Liver (tissue), 8 donors: ENCODE measurements at regions not wholly inside any gene's neighbourhood (a gene's known extent, or its start where the extent isn't known, plus 50 kb on each side); places are given as distances from the start of the nearest gene placed in this dataset.

Experiments used
- DNase-seq: peaks from one replicate; pipeline ENCODE4 v3.0.0-alpha.2; 2017; ENCODE audit warnings: low spot score
- H3K27ac ChIP-seq, 2 donors: one replicate each; pipeline ENCODE4 v1.7.0; 2013; ENCODE audit warnings: inconsistent platforms in 2 of 2, low read length in 2 of 2, control low read depth in 1 of 2, low read depth in 1 of 2, mild to moderate bottlenecking in 1 of 2
- H3K27me3 ChIP-seq, 4 donors: one replicate each; pipeline versions ENCODE4 v1.6.1 to v1.7.0; 2013; ENCODE audit warnings: low read length in 3 of 4, inconsistent platforms in 1 of 4, mild to moderate bottlenecking in 1 of 4, moderate library complexity in 1 of 4; ENCODE audit not compliant: control insufficient read depth in 4 of 4, insufficient read depth in 4 of 4
- H3K36me3 ChIP-seq, 4 donors: one replicate each; pipeline versions ENCODE4 v1.6.1 to v1.7.0; 2013; ENCODE audit warnings: low read length in 3 of 4, mild to moderate bottlenecking in 3 of 4, low read depth in 1 of 4, moderate library complexity in 1 of 4; ENCODE audit not compliant: control insufficient read depth in 4 of 4, insufficient read depth in 3 of 4
- H3K4me1 ChIP-seq, 4 donors: one replicate each; pipeline versions ENCODE4 v1.6.1 to v1.7.0; 2013; ENCODE audit warnings: low read length in 3 of 4, mild to moderate bottlenecking in 3 of 4, moderate library complexity in 1 of 4; ENCODE audit not compliant: control insufficient read depth in 4 of 4, insufficient read depth in 4 of 4
- H3K4me3 ChIP-seq, 3 donors: one replicate each; pipeline versions ENCODE4 v1.6.1 to v1.7.0; 2013; ENCODE audit warnings: low read length in 3 of 3, control low read depth in 1 of 3, low read depth in 1 of 3, mild to moderate bottlenecking in 1 of 3
- H3K9ac ChIP-seq, 2 donors: one replicate each; pipeline ENCODE4 v1.7.0; 2013; ENCODE audit warnings: low read length in 2 of 2, mild to moderate bottlenecking in 2 of 2, moderate library complexity in 2 of 2, control low read depth in 1 of 2, low read depth in 1 of 2
- H3K9me3 ChIP-seq, 4 donors: one replicate each; pipeline versions ENCODE4 v1.6.1 to v1.7.0; 2013; ENCODE audit warnings: low read length in 3 of 4; ENCODE audit not compliant: control insufficient read depth in 4 of 4
- EGR1 ChIP-seq, 2 donors: IDR thresholded peaks; 2 replicates each; pipeline ENCODE4 v1.6.1; 2016 to 2018; ENCODE audit warnings: antibody characterized with exemption in 2 of 2, low read depth in 2 of 2
- FOXA1 ChIP-seq: IDR thresholded peaks from 2 replicates; pipeline ENCODE4 v1.6.1; 2016; ENCODE audit warnings: antibody characterized with exemption
- FOXA2 ChIP-seq: IDR thresholded peaks from 2 replicates; pipeline ENCODE4 v1.6.1; 2016; ENCODE audit warnings: antibody characterized with exemption
- GABPA ChIP-seq, 2 donors: IDR thresholded peaks in 1 of 2; conservative IDR thresholded peaks in 1 of 2; 2 replicates each; pipeline ENCODE4 v1.6.1; 2016; ENCODE audit warnings: antibody characterized with exemption in 2 of 2, mild to moderate bottlenecking in 1 of 2, moderate library complexity in 1 of 2
- HNF4A ChIP-seq, 2 donors: conservative IDR thresholded peaks; 2 replicates each; pipeline ENCODE4 v1.6.1; 2016; ENCODE audit warnings: antibody characterized with exemption in 2 of 2, mild to moderate bottlenecking in 2 of 2
- HNF4G ChIP-seq: IDR thresholded peaks from 2 replicates; pipeline ENCODE4 v1.6.1; 2016; ENCODE audit warnings: antibody characterized with exemption
- JUND ChIP-seq, 2 donors: IDR thresholded peaks; 2 replicates each; pipeline ENCODE4 v1.6.1; 2016; ENCODE audit warnings: antibody characterized with exemption in 2 of 2
- NR2F2 ChIP-seq: IDR thresholded peaks from 2 replicates; pipeline ENCODE4 v1.6.1; 2016; ENCODE audit warnings: antibody characterized with exemption
- RAD21 ChIP-seq, 2 donors: IDR thresholded peaks; 2 replicates each; pipeline ENCODE4 v1.6.1; 2016; ENCODE audit warnings: antibody characterized with exemption in 2 of 2, mild to moderate bottlenecking in 2 of 2
- REST ChIP-seq: IDR thresholded peaks from 2 replicates; pipeline ENCODE4 v1.6.1; 2016; ENCODE audit warnings: antibody characterized with exemption, mild to moderate bottlenecking
- RXRA ChIP-seq, 2 donors: IDR thresholded peaks; 2 replicates each; pipeline ENCODE4 v1.6.1; 2017 to 2018; ENCODE audit warnings: antibody characterized with exemption in 2 of 2, mild to moderate bottlenecking in 1 of 2
- TAF1 ChIP-seq: conservative IDR thresholded peaks from 2 replicates; pipeline ENCODE4 v1.6.1; 2016; ENCODE audit warnings: antibody characterized with exemption, mild to moderate bottlenecking
- WGBS: extraction: QIAGEN DNeasy Blood & Tissue Kit; methylation state at CpG from one replicate; pipeline ENCODE4 v1.1.7; 2013; 5-methylcytosine and 5-hydroxymethylcytosine counted together
- TF ChIP-seq, protein P1 (sequence below): IDR thresholded peaks from 2 replicates; pipeline ENCODE4 v1.6.1; 2016; ENCODE audit warnings: antibody characterized with exemption
- TF ChIP-seq, protein P2 (sequence below): IDR thresholded peaks from 2 replicates; pipeline ENCODE4 v1.6.1; 2016; ENCODE audit warnings: antibody characterized with exemption
- TF ChIP-seq, protein P3 (sequence below): fragments of 150-350 bp; IDR thresholded peaks from 2 replicates; pipeline ENCODE4 v1.5.1; 2017; ENCODE audit warnings: improper control_type of control experiment, low read depth, low read length; ENCODE audit not compliant: missing input control
- TF ChIP-seq, protein P4 (sequence below): IDR thresholded peaks from 2 replicates; pipeline ENCODE4 v1.6.1; 2016; ENCODE audit warnings: antibody characterized with exemption
- donor health status: healthy.
- donor health status: healthy.
- donor health status: healthy.
- donor health status: healthy.
- donor health status: healthy.

- no peak for TF ChIP-seq REST
- TF ChIP-seq, protein P1, sequence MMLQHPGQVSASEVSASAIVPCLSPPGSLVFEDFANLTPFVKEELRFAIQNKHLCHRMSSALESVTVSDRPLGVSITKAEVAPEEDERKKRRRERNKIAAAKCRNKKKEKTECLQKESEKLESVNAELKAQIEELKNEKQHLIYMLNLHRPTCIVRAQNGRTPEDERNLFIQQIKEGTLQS: no peak
- no peak for TF ChIP-seq NR2F2
- TF ChIP-seq GABPA (IDR thresholded peaks at IDR 0.05 in 1 of 2, conservative IDR thresholded peaks at IDR 0.05 in 1 of 2): no peak
- TF ChIP-seq, protein P2, sequence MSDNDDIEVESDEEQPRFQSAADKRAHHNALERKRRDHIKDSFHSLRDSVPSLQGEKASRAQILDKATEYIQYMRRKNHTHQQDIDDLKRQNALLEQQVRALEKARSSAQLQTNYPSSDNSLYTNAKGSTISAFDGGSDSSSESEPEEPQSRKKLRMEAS: no peak
- no peak for TF ChIP-seq FOXA2
- no peak for TF ChIP-seq TAF1
- no peak for TF ChIP-seq HNF4G
- TF ChIP-seq HNF4A (conservative IDR thresholded peaks at IDR 0.05): no peak
- no peak for TF ChIP-seq FOXA1
- no peak for TF ChIP-seq RAD21 (IDR thresholded peaks at IDR 0.05)
- no peak for TF ChIP-seq JUND (IDR thresholded peaks at IDR 0.05)
Observed at GRCh38 chr11:11752679-11753078, 89.1 kb upstream of the USP47 start (continued).

GRCh38 chr11:11750017-11750878, 91.5 kb upstream of the USP47 start:
- WGBS: 96% methylated on average over 2 of the region's 2 CpGs
- Histone ChIP-seq H3K4me1 (no peaks in the 10 kb centered on the region), H3K36me3 (no peaks in the 10 kb centered on the region), H3K9me3 (no peaks in the 10 kb centered on the region), H3K4me3 (no peak overlapping the region), H3K9ac (no peak overlapping the region), H3K27ac (no peak overlapping the region), H3K27me3 (no peaks in the 10 kb centered on the region)
- no peak for DNase-seq
- TF ChIP-seq, protein P1: no peak
- no peak for TF ChIP-seq REST
- TF ChIP-seq, protein P3, sequence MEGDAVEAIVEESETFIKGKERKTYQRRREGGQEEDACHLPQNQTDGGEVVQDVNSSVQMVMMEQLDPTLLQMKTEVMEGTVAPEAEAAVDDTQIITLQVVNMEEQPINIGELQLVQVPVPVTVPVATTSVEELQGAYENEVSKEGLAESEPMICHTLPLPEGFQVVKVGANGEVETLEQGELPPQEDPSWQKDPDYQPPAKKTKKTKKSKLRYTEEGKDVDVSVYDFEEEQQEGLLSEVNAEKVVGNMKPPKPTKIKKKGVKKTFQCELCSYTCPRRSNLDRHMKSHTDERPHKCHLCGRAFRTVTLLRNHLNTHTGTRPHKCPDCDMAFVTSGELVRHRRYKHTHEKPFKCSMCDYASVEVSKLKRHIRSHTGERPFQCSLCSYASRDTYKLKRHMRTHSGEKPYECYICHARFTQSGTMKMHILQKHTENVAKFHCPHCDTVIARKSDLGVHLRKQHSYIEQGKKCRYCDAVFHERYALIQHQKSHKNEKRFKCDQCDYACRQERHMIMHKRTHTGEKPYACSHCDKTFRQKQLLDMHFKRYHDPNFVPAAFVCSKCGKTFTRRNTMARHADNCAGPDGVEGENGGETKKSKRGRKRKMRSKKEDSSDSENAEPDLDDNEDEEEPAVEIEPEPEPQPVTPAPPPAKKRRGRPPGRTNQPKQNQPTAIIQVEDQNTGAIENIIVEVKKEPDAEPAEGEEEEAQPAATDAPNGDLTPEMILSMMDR: no peak
- TF ChIP-seq RXRA (IDR thresholded peaks at IDR 0.05): no peak
- TF ChIP-seq HNF4A (conservative IDR thresholded peaks at IDR 0.05): no peak
- no peak for TF ChIP-seq JUND (IDR thresholded peaks at IDR 0.05)
- TF ChIP-seq TAF1: no peak
- TF ChIP-seq FOXA2: no peak
- TF ChIP-seq FOXA1: no peak
- TF ChIP-seq, protein P4, sequence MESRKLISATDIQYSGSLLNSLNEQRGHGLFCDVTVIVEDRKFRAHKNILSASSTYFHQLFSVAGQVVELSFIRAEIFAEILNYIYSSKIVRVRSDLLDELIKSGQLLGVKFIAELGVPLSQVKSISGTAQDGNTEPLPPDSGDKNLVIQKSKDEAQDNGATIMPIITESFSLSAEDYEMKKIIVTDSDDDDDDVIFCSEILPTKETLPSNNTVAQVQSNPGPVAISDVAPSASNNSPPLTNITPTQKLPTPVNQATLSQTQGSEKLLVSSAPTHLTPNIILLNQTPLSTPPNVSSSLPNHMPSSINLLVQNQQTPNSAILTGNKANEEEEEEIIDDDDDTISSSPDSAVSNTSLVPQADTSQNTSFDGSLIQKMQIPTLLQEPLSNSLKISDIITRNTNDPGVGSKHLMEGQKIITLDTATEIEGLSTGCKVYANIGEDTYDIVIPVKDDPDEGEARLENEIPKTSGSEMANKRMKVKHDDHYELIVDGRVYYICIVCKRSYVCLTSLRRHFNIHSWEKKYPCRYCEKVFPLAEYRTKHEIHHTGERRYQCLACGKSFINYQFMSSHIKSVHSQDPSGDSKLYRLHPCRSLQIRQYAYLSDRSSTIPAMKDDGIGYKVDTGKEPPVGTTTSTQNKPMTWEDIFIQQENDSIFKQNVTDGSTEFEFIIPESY: no peak
- TF ChIP-seq, protein P2: no peak
- TF ChIP-seq NR2F2: no peak
- no peak for TF ChIP-seq RAD21 (IDR thresholded peaks at IDR 0.05)
- TF ChIP-seq GABPA (IDR thresholded peaks at IDR 0.05 in 1 of 2, conservative IDR thresholded peaks at IDR 0.05 in 1 of 2): no peak
- TF ChIP-seq EGR1 (IDR thresholded peaks at IDR 0.05; ENCODE audit: low read depth in 2 of 2): no peak
- TF ChIP-seq HNF4G: no peak
